ENCODE measurements at regions not wholly inside any gene's neighbourhood (a gene's known extent, or its start where the extent isn't known, plus 50 kb on each side); places are given as distances from the start of the nearest gene placed in this dataset.

GRCh38 chr6:79864421-79864820, 82.9 kb downstream of the ELOVL4 start:
- DNase-seq (ENCODE audit: low read depth), result no peak

GRCh38 chr6:79864001-79864400, 83.4 kb downstream of the ELOVL4 start:
- no peak for DNase-seq (ENCODE audit: low read depth)

- no peak for DNase-seq (ENCODE audit: low read depth)
Measured at GRCh38 chr6:79863566-79863965, 83.8 kb downstream of the ELOVL4 start.

GRCh38 chr6:79862711-79863110, 84.6 kb downstream of the ELOVL4 start:
- DNase-seq (ENCODE audit: low read depth), result no peak

- DNase-seq (ENCODE audit: low read depth), result no peak
Measured at GRCh38 chr6:79862126-79862525, 85.2 kb downstream of the ELOVL4 start.

- no peak for DNase-seq (ENCODE audit: low read depth)
Measured at GRCh38 chr6:79861023-79861422, 86.3 kb downstream of the ELOVL4 start.

- DNase-seq (ENCODE audit: low read depth), result no peak
Measured at GRCh38 chr6:79847426-79847825, 99.9 kb downstream of the ELOVL4 start.

GRCh38 chr6:79842376-79843040, 104.8 kb downstream of the ELOVL4 start:
- no peak for DNase-seq (ENCODE audit: low read depth)

GRCh38 chr6:79841577-79842375, 105.6 kb downstream of the ELOVL4 start:
- DNase-seq (ENCODE audit: low read depth), result peak; percentile 12

GRCh38 chr6:79838851-79839250, 108.5 kb downstream of the ELOVL4 start:
- DNase-seq (ENCODE audit: low read depth), result no peak

GRCh38 chr6:79833964-79834284, 113.4 kb downstream of the ELOVL4 start:
- DNase-seq (ENCODE audit: low read depth), result no peak

- peak; percentile 57 for DNase-seq (ENCODE audit: low read depth)
Measured at GRCh38 chr6:79833264-79833963, 113.9 kb downstream of the ELOVL4 start.

GRCh38 chr6:79832723-79833122, 114.6 kb downstream of the ELOVL4 start:
- no peak for DNase-seq (ENCODE audit: low read depth)

GRCh38 chr6:79824202-79824601, 123.2 kb downstream of the ELOVL4 start:
- DNase-seq (ENCODE audit: low read depth), result no peak

GRCh38 chr6:79821859-79822258, 125.5 kb downstream of the ELOVL4 start:
- DNase-seq (ENCODE audit: low read depth), result no peak

GRCh38 chr6:79818471-79818870, 128.9 kb downstream of the ELOVL4 start:
- DNase-seq (ENCODE audit: low read depth), result peak; percentile 4

GRCh38 chr6:79814940-79815339, 132.4 kb downstream of the ELOVL4 start:
- DNase-seq (ENCODE audit: low read depth), result no peak

GRCh38 chr6:79813854-79814709, 133.3 kb downstream of the ELOVL4 start:
- peak; percentile 65 for DNase-seq (ENCODE audit: low read depth)

GRCh38 chr6:79813143-79813850, 134.1 kb downstream of the ELOVL4 start:
- peak; percentile 1 for DNase-seq (ENCODE audit: low read depth)

GRCh38 chr6:79812195-79812594, 135.2 kb downstream of the ELOVL4 start:
- DNase-seq (ENCODE audit: low read depth), result no peak

- DNase-seq (ENCODE audit: low read depth), result no peak
Measured at GRCh38 chr6:79810871-79811270, 136.5 kb downstream of the ELOVL4 start.
